ENCODE measurements at regions not wholly inside any gene's neighbourhood (a gene's known extent, or its start where the extent isn't known, plus 50 kb on each side); places are given as distances from the start of the nearest gene placed in this dataset.

- no peak for DNase-seq
Measured at GRCh38 chr7:46714904-46715303, 793.8 kb upstream of the IGFBP3 start.

GRCh38 chr7:46713868-46714596, 793.0 kb upstream of the IGFBP3 start:
- DNase-seq = no peak

- DNase-seq = no peak
Measured at GRCh38 chr7:46710927-46711326, 789.9 kb upstream of the IGFBP3 start.

- DNase-seq = no peak
Measured at GRCh38 chr7:46707973-46708372, 786.9 kb upstream of the IGFBP3 start.

GRCh38 chr7:46705386-46706255, 784.5 kb upstream of the IGFBP3 start:
- DNase-seq = no peak

- no peak for DNase-seq
Measured at GRCh38 chr7:46696741-46697140, 775.7 kb upstream of the IGFBP3 start.

GRCh38 chr7:46695051-46695708, 774.1 kb upstream of the IGFBP3 start:
- no peak for DNase-seq

- DNase-seq = no peak
Measured at GRCh38 chr7:46694058-46694457, 773.0 kb upstream of the IGFBP3 start.

- DNase-seq = no peak
Measured at GRCh38 chr7:46687203-46687602, 766.1 kb upstream of the IGFBP3 start.

- no peak for DNase-seq
Measured at GRCh38 chr7:46685051-46685450, 764.0 kb upstream of the IGFBP3 start.

GRCh38 chr7:46682836-46683624, 762.0 kb upstream of the IGFBP3 start:
- DNase-seq = no peak

GRCh38 chr7:46681865-46682503, 760.9 kb upstream of the IGFBP3 start:
- no peak for DNase-seq

- no peak for DNase-seq
Measured at GRCh38 chr7:46680147-46680546, 759.1 kb upstream of the IGFBP3 start.

- no peak for DNase-seq
Measured at GRCh38 chr7:46679671-46680070, 758.6 kb upstream of the IGFBP3 start.

GRCh38 chr7:46678421-46678820, 757.3 kb upstream of the IGFBP3 start:
- DNase-seq = no peak

- no peak for DNase-seq
Measured at GRCh38 chr7:46675456-46675855, 754.4 kb upstream of the IGFBP3 start.

GRCh38 chr7:46672861-46673260, 751.8 kb upstream of the IGFBP3 start:
- DNase-seq = no peak

- DNase-seq = no peak
Measured at GRCh38 chr7:46671108-46671769, 750.2 kb upstream of the IGFBP3 start.

- DNase-seq = no peak
Measured at GRCh38 chr7:46669028-46669427, 748.0 kb upstream of the IGFBP3 start.

GRCh38 chr7:46664453-46664852, 743.4 kb upstream of the IGFBP3 start:
- DNase-seq = no peak

- no peak for DNase-seq
Measured at GRCh38 chr7:46663025-46663424, 742.0 kb upstream of the IGFBP3 start.

GRCh38 chr7:46661431-46661830, 740.4 kb upstream of the IGFBP3 start:
- DNase-seq = no peak

Data from suppressor macrophage (primary cell).